ENCODE measurements at regions not wholly inside any gene's neighbourhood (a gene's known extent, or its start where the extent isn't known, plus 50 kb on each side); places are given as distances from the start of the nearest gene placed in this dataset.
A peak's percentile ranks its signal among the peaks of the same experiment; 100 is the strongest.

- Mint-ChIP-seq H3K27me3 (no peaks in the 10 kb centered on the region), H3K4me3 (no peak overlapping the region), H3K27ac (no peak overlapping the region), H3K4me1 (peaks cover 0 to under 1% (median 0%) of the 10 kb centered on the region in 3 donors), H3K36me3 (no peaks in the 10 kb centered on the region), H3K9me3 (peaks cover 0 to 3% (median 0%) of the 10 kb centered on the region in 7 donors)
- no peak for ATAC-seq (ENCODE audit: low read depth in 2 of 2)
- no peak for DNase-seq
Observed at GRCh38 chrX:113975441-113975840, 608.4 kb upstream of the HTR2C start.

DNA sequence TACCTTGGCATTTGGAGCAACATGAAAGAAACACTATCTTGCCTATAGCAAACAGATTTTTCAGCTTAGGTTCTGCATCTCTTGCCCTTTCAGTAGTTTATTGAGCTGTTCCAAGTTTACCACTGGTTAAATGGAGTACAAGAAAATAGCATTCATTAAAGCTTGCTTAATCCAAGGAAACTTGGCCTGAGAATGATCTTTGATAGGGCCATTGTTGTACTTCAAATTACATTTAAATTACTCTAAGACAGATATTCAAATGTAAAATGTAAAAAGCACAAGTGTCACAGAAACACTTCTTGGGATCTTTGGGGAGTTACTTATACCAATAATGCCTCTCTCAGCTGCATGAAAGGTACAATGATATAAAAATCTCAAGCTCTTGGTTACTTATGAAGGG, 609.0 kb upstream of the HTR2C start:
- Mint-ChIP-seq H3K36me3 (no peaks in the 10 kb centered on the region), H3K9me3 (peaks cover 0 to 2% (median 0%) of the 10 kb centered on the region in 7 donors), H3K27ac (no peak overlapping the region), H3K27me3 (no peaks in the 10 kb centered on the region), H3K4me3 (no peak overlapping the region), H3K4me1 (no peaks in the 10 kb centered on the region)
- DNase-seq (no peak), ATAC-seq (ENCODE audit: low read depth in 2 of 2) (no peak)

- Mint-ChIP-seq H3K36me3 (no peaks in the 10 kb centered on the region), H3K27me3 (no peaks in the 10 kb centered on the region), H3K9me3 (peaks cover 0 to 2% (median 0%) of the 10 kb centered on the region in 7 donors), H3K27ac (no peak overlapping the region), H3K4me3 (no peak overlapping the region), H3K4me1 (no peaks in the 10 kb centered on the region)
- DNase-seq, result no peak
- ATAC-seq (ENCODE audit: low read depth in 2 of 2), result no peak
Observed at GRCh38 chrX:113973706-113974105, 610.2 kb upstream of the HTR2C start.

GRCh38 chrX:113966791-113967190, 617.1 kb upstream of the HTR2C start:
- DNase-seq, result no peak
- ATAC-seq (ENCODE audit: low read depth in 2 of 2), result no peak
- Mint-ChIP-seq H3K36me3 (no peaks in the 10 kb centered on the region), H3K27me3 (no peaks in the 10 kb centered on the region), H3K27ac (no peak overlapping the region), H3K4me1 (peaks cover 0 to 16% (median 9%) of the 10 kb centered on the region in 3 donors), H3K9me3 (peaks cover 0 to 4% (median 0%) of the 10 kb centered on the region in 7 donors), H3K4me3 (no peak overlapping the region)

DNA sequence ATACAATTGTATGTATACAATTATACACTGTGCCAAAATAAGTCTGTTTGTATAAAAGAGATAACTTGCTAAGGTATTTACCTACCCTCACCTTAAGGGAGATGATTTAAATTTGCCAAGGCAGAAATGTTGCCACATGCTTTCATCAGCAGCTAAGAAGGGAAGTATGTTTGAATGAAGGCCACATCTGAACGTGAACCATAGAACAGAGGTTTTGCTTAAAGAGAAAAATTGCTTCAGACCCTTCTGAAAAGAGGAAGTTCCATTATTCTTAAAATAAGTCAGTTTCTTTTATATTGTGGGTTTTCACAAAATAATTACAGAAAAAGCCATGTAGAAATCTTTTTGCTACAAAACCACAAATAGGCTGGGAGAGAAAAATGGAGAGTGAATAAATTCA, 621.5 kb upstream of the HTR2C start:
- no peaks in the 10 kb centered on the region for H3K36me3 Mint-ChIP-seq
- no peaks in the 10 kb centered on the region for H3K27me3 Mint-ChIP-seq
- peak overlapping the region in 2 of 8 donors; percentile 45 to 53 for H3K4me3 Mint-ChIP-seq
- ATAC-seq (ENCODE audit: low read depth in 2 of 2) (peak; percentile 55 to 72), DNase-seq (peak; percentile 6)
- peaks cover 0 to 16% (median 4%) of the 10 kb centered on the region in 3 donors for H3K4me1 Mint-ChIP-seq
- H3K27ac Mint-ChIP-seq, result peak overlapping the region in 1 of 6 donors; percentile 69
- no peaks in the 10 kb centered on the region for H3K9me3 Mint-ChIP-seq

- no peak for DNase-seq
Observed at GRCh38 chrX:113959912-113960626, 623.8 kb upstream of the HTR2C start.

DNA sequence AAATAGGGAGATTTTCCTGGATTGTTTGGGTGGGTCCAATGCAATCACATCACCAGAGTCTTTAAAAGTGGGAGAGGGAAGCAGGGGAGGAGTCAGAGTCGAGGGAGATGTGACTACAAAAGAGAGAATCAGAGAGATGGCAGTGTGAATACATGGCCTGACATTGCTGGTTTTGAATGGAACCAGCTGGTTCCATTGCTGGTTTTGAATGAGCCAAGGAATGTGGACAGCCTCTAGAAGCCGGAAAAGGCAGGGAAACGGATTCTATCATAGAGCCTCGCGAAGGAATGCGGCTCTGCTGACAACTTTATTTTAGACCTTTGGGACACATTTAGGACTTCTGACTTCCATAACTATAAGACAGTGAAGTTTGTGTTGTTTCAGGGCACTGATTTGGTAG, 627.0 kb upstream of the HTR2C start:
- no peak overlapping the region for H3K27ac Mint-ChIP-seq
- no peaks in the 10 kb centered on the region for H3K27me3 Mint-ChIP-seq
- H3K9me3 Mint-ChIP-seq, result peaks cover 0 to 4% (median 2%) of the 10 kb centered on the region in 7 donors

More at GRCh38 chrX:113959912-113960626, 623.8 kb upstream of the HTR2C start:
- ATAC-seq (ENCODE audit: low read depth in 2 of 2), result no peak
- Mint-ChIP-seq H3K27ac (no peak overlapping the region), H3K4me1 (peaks cover 0 to 16% (median 4%) of the 10 kb centered on the region in 3 donors), H3K36me3 (no peaks in the 10 kb centered on the region), H3K27me3 (no peaks in the 10 kb centered on the region), H3K4me3 (no peak overlapping the region), H3K9me3 (peaks cover 0 to 3% (median 0%) of the 10 kb centered on the region in 7 donors)

GRCh38 chrX:113954297-113954696, 629.6 kb upstream of the HTR2C start:
- no peak for DNase-seq
- peaks cover 4 to 7% of the 10 kb centered on the region in 2 donors for H3K36me3 Mint-ChIP-seq
- ATAC-seq (ENCODE audit: low read depth in 2 of 2), result no peak
- no peak overlapping the region for H3K27ac Mint-ChIP-seq
- peaks cover 0 to 24% (median 8%) of the 10 kb centered on the region in 7 donors for H3K9me3 Mint-ChIP-seq
- H3K4me1 Mint-ChIP-seq, result no peaks in the 10 kb centered on the region
- H3K4me3 Mint-ChIP-seq, result no peak overlapping the region
- H3K27me3 Mint-ChIP-seq, result no peaks in the 10 kb centered on the region

More for the DNA sequence above, 627.0 kb upstream of the HTR2C start:
- peaks cover 0 to 2% (median 0%) of the 10 kb centered on the region in 3 donors for H3K4me1 Mint-ChIP-seq
- ATAC-seq (ENCODE audit: low read depth in 2 of 2) (no peak), DNase-seq (no peak)
- no peaks in the 10 kb centered on the region for H3K36me3 Mint-ChIP-seq
- H3K4me3 Mint-ChIP-seq, result no peak overlapping the region

GRCh38 chrX:113950081-113950678, 633.7 kb upstream of the HTR2C start:
- H3K36me3 Mint-ChIP-seq, result peaks cover 4 to 7% of the 10 kb centered on the region in 2 donors
- H3K9me3 Mint-ChIP-seq, result peaks cover 0 to 29% (median 8%) of the 10 kb centered on the region in 7 donors
- no peak for ATAC-seq (ENCODE audit: low read depth in 2 of 2)
- DNase-seq, result no peak
- no peaks in the 10 kb centered on the region for H3K27me3 Mint-ChIP-seq
- H3K4me3 Mint-ChIP-seq, result no peak overlapping the region
- no peaks in the 10 kb centered on the region for H3K4me1 Mint-ChIP-seq
- H3K27ac Mint-ChIP-seq, result no peak overlapping the region

- no peaks in the 10 kb centered on the region for H3K4me1 Mint-ChIP-seq
- peaks cover 4 to 7% of the 10 kb centered on the region in 2 donors for H3K36me3 Mint-ChIP-seq
- no peak overlapping the region for H3K4me3 Mint-ChIP-seq
- no peak for DNase-seq
- no peak for ATAC-seq (ENCODE audit: low read depth in 2 of 2)
- H3K9me3 Mint-ChIP-seq, result peaks cover 0 to 29% (median 8%) of the 10 kb centered on the region in 7 donors
- no peak overlapping the region for H3K27ac Mint-ChIP-seq
- no peaks in the 10 kb centered on the region for H3K27me3 Mint-ChIP-seq
Observed at GRCh38 chrX:113947548-113947947, 636.3 kb upstream of the HTR2C start.

DNA sequence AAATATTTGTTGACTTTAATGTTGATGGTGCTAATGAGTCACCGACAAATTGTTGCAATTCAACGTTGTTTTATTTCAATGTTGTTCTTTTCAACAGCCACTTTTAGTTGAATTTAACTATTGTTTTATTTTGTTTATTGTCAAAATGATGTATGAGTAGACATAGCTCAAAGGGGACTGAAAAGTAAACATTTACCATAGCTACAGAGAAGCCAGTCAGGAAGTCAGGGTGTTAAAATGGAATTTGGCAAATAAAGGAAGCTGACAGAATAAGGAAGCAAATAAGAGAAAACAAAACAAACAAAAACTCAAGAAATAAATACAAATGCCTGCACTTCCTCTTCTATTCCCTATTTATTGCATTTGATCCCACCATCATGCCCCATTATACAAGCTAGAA, 648.4 kb upstream of the HTR2C start:
- Mint-ChIP-seq H3K9me3 (peaks cover 0 to 2% (median 0%) of the 10 kb centered on the region in 7 donors), H3K4me3 (no peak overlapping the region), H3K27ac (no peak overlapping the region), H3K4me1 (no peaks in the 10 kb centered on the region), H3K27me3 (no peaks in the 10 kb centered on the region), H3K36me3 (no peaks in the 10 kb centered on the region)
- DNase-seq, result no peak
- ATAC-seq (ENCODE audit: low read depth in 2 of 2), result no peak

DNA sequence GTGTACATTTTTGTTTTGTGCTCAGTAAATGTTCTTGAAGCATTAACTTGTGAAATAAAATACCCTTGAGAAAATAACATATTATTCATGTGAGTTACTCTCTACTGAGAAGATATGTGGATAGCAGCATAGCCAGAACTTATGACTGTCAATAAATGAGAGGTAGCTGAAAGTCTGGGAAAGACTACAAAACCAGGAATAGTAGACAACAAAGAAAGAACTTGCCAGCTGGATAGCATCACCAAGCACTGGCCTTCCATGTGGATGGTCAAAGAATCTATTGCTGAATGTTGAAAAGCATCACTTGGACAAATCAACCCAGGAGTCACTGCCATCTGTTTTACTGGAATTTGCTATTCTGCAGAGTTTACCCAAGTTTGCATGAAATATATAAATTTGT, 650.0 kb upstream of the HTR2C start:
- H3K4me3 Mint-ChIP-seq, result no peak overlapping the region
- peaks cover 0 to 2% (median 0%) of the 10 kb centered on the region in 7 donors for H3K9me3 Mint-ChIP-seq
- DNase-seq (no peak), ATAC-seq (ENCODE audit: low read depth in 2 of 2) (no peak)
- no peak overlapping the region for H3K27ac Mint-ChIP-seq
- H3K27me3 Mint-ChIP-seq, result no peaks in the 10 kb centered on the region
- H3K4me1 Mint-ChIP-seq, result no peaks in the 10 kb centered on the region
- H3K36me3 Mint-ChIP-seq, result no peaks in the 10 kb centered on the region

DNA sequence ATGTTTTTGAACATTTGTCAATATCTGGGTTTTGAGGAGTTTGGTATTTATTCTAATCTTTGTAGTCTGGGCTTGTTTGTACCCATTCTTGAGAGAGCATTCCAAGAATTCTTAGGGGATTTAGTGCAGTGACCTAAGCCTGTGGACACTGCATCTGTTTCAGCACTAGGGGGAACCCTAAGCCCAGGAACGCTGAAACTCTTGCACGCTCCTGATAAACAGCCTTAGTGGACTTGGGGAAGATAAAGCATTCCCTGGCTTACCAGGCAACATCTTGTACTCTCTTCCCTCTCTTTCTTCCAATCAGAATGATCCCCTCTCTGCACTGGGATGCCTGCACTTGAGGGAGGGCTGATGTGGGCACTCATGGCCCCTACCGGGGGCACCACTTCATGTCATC, 654.9 kb upstream of the HTR2C start:
- ATAC-seq (ENCODE audit: low read depth in 2 of 2), result no peak
- no peak overlapping the region for H3K27ac Mint-ChIP-seq
- H3K4me3 Mint-ChIP-seq, result no peak overlapping the region
- no peaks in the 10 kb centered on the region for H3K4me1 Mint-ChIP-seq
- peaks cover 0 to 18% (median 5%) of the 10 kb centered on the region in 7 donors for H3K9me3 Mint-ChIP-seq
- DNase-seq, result no peak
- H3K27me3 Mint-ChIP-seq, result no peaks in the 10 kb centered on the region
- peaks cover 0 to 4% of the 10 kb centered on the region in 2 donors for H3K36me3 Mint-ChIP-seq

DNA sequence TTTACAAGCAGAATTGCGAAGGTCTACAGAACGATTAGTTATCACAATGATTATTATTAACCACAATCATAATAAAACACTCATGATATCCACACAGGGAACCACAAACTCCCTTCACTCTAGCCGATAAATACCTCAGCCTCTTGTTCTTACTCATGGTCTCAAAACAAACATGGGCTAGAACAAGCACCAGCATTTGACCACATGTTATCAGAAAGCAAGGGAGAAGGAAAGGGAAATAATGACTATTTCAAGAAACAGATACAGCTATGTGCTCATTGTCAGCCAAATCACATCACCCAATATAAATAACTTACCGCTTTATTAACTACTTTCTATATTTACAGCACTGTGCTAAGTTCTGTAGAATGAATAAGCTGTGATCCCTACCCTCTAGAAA, 663.2 kb upstream of the HTR2C start:
- DNase-seq, result no peak
- Mint-ChIP-seq H3K4me3 (no peak overlapping the region), H3K27me3 (no peaks in the 10 kb centered on the region), H3K27ac (no peak overlapping the region), H3K36me3 (no peaks in the 10 kb centered on the region), H3K9me3 (peaks cover 0 to 6% (median 1%) of the 10 kb centered on the region in 7 donors), H3K4me1 (no peaks in the 10 kb centered on the region)
- no peak for ATAC-seq (ENCODE audit: low read depth in 2 of 2)
